ENCODE measurements at regions not wholly inside any gene's neighbourhood (a gene's known extent, or its start where the extent isn't known, plus 50 kb on each side); places are given as distances from the start of the nearest gene placed in this dataset.

- TF ChIP-seq, protein P1, sequence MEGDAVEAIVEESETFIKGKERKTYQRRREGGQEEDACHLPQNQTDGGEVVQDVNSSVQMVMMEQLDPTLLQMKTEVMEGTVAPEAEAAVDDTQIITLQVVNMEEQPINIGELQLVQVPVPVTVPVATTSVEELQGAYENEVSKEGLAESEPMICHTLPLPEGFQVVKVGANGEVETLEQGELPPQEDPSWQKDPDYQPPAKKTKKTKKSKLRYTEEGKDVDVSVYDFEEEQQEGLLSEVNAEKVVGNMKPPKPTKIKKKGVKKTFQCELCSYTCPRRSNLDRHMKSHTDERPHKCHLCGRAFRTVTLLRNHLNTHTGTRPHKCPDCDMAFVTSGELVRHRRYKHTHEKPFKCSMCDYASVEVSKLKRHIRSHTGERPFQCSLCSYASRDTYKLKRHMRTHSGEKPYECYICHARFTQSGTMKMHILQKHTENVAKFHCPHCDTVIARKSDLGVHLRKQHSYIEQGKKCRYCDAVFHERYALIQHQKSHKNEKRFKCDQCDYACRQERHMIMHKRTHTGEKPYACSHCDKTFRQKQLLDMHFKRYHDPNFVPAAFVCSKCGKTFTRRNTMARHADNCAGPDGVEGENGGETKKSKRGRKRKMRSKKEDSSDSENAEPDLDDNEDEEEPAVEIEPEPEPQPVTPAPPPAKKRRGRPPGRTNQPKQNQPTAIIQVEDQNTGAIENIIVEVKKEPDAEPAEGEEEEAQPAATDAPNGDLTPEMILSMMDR (IDR thresholded peaks at IDR 0.05 in 8 of 11, conservative IDR thresholded peaks at IDR 0.05 in 3 of 11), result no peak
- TF ChIP-seq POLR2AphosphoS5 (IDR thresholded peaks at IDR 0.05), result no peak
- TF ChIP-seq POLR2A (IDR thresholded peaks at IDR 0.05), result no peak
Measured at GRCh38 chr9:85200726-85201404, 531.3 kb downstream of the NTRK2 start.

Measured in spleen (tissue), 7 donors.